GM18517 (cell line): ENCODE measurements at regions not wholly inside any gene's neighbourhood (a gene's known extent, or its start where the extent isn't known, plus 50 kb on each side); places are given as distances from the start of the nearest gene placed in this dataset.

Source experiments
- ATAC-seq: cut with Tn5 transposase; IDR thresholded peaks from one replicate; pipeline ENCODE4 v1.9.1; 2021; ENCODE audit warnings: mild to moderate bottlenecking, moderate library complexity; ENCODE audit not compliant: unreplicated experiment

DNA sequence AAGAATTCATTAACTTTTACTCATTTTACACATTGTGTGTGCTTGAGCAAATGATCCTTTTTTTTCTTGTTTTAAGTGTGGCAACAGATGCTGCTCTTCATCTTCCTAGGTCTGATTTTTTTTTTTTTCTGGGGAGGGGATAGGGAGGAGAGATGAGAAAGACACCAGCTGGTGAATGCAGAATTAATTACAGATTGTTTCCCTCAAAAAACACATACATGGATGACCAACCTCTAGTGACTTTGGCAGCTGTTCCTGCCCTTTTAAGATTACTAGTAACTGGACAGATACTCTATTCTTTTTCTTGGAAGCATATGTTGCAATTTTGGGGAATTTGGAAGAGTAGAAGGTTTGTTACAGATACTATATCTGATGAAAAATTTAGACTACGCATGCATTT lies 103.6 kb upstream of the MYO16 start:
- ATAC-seq: no peak

DNA sequence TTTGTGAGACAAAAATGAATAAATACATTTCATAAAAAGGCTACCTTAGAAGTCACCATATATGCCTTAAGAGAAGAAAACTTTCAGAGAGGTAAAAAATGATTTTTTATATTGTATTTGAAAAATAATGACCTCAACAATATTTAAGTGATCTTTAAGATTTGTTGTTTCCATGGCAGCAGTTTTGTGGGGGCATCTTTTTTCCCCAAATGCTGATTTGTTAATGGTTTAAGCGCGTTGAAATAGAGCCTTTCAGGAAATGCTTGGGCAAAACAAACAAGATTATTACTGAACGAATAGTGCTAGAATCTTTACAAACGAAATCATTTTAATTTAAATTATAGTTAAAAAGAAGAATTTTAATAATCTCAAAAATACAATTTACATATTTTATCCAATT lies 103.1 kb upstream of the MYO16 start:
- no peak for ATAC-seq

DNA sequence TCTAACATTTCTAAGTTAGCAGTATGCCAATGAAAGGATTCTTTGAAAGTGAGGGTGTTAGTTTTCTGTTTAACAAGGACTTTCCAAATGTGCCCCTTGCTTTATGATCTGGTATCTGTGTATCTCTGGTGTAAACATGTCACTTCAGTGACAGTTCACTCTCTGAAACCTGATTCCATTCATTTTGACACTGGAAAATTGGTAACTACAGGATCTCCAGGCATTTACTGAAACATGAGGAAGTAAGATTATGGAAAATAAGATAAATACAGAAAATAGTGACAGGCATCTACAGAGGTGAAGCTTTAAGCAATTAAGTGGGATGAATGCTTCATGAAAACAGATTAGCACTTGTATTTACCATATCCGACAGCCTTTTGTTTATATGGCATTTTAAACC lies 101.6 kb upstream of the MYO16 start:
- no peak for ATAC-seq

DNA sequence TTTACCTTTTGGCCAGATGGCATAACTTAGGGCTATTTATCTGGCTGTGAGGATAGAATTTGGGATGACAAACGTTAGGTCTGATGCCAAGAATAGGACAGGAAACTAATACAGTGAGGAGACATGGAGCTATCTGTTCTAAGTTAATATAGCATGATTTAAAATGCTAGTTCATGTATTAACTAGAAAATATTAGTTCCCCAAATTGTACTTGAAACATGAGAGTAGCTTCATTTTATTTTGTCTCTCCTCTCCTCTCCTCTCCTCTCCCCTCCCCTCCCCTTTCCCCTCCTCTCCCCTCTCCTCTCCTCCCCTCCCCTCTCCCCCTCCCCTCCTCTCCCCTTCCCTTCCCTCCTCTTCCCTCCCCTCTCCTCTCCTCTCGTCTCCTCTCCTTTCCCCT lies 101.1 kb upstream of the MYO16 start:
- no peak for ATAC-seq

DNA sequence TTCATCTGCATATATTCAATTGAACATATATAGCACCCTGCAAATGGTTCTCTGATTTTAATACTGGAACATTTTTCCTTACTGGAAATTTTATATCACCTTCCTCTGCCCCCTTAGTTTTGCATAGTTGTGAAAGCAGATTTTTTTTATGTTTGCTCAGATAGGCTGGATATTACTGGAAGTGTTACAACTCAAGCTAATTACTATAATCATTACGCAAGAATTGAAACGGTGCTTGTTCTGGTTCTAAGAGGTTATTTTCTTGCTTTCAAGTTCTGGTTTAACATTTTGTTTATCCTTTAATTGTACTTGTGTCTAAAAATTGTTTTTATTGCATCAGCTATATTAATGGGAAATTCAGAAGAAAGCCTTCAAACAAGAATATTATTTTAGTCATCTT lies 95.6 kb upstream of the MYO16 start:
- no peak for ATAC-seq

DNA sequence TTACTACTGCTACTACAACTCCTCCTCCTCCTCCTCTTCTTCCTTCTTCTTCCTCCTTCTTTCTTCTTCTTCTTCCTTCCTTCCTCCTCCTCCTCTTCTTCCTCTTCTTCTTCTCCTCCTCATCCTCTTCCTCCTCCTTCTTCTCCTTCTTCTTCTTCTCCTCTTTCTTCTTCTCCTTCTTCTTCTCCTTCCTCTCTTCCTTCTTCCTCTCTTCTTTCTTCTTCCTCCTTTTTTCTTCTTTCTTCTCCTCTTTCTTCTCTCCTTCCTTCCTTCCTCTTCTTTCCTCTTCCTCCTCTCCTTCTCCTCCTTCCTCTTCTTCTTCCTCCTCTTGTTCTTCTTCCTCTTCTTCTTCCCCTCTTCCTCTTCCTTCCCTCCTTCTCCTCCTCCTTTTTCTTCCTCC lies 94.7 kb upstream of the MYO16 start:
- ATAC-seq: no peak

DNA sequence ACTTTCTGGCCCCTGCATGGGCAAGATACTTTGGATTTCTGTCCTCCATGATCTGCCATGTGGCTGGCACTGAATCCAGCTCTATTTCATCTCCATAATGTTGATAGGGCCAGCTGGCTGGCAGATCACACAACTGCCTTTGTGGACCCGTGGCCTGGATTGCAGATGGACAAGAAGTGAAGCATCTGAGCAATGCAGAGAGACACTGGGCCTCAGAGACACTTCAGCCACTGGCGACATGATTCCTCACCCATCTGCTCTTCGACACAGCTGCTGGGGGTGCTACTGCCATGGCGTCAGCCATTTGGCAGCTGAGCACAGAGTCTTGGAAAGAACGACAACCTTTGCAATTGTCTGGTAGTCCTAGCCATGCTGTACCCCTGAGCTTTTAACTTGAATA lies 79.5 kb upstream of the MYO16 start:
- ATAC-seq: no peak

DNA sequence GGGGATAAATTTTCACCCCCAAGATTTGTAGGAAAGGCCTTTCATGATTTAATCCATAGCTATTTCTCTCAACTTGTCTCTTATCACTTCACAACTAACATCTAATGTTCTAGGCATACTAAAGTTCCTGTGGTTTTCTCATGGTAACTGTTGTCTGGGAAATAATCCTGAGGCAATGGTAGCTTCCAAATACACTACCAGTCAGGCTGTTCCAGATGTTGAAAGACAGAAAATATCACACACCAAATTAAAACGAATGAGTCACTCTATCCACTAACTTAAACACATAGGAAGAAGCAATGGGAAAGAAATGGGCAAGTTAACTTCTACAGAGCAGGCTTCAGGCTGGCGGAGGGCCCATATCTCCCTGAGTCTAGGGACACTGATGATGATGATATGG lies 77.7 kb upstream of the MYO16 start:
- no peak for ATAC-seq

DNA sequence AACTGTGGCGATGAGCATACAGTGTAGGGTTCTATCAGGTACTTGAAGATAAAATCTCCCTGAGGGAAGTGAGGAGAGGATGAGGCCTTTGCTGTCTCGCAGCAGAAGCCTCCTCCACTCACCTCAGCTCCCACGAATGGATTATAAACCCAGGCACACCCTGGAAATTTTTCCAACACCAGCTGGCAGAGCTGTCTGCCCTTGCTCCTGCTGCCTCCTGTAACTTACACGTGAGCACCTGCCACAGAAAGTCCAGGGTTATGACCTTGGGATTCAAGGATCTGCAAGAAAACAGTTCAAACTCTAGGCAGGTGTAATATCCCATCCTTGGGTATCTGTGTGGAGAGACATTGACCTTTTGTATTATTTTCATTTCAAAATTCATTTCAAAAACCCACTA lies 70.9 kb upstream of the MYO16 start:
- no peak for ATAC-seq

DNA sequence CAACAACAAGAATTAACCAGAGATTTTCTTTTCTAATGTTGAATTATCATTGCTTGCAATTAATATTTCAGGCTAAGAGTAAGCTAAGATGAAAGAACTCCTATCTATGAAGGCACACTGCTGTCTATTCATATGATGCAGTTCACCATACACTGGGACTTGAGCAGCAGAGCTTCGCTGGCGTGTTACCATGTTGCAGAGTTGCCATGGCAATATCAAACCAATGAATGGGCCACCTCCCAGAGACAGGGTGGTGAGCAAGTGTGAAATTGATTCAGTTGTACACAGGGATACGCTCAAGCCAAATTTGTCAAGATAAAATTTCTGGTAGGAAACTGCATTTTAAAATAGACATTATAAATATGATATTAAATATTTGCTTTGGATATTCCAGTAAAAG lies 69.3 kb upstream of the MYO16 start:
- no peak for ATAC-seq

DNA sequence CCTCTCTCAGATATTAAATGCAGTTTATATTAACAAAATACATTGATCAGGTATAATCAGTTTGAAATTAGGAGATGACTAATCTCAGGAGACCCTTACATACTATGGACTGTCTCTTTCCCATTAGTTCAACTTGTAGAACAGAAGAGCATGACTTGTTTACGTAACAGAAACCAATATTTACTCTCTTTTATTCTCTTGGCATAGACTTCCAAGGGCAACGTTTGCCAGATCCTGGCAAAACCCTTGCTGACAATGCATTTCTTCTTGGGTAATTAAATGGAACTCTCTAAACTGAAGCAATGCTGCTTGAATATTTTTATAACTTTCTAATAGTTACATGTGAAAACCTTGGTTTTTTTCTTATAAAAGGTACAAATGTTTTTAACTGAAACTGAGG lies 68.3 kb upstream of the MYO16 start:
- ATAC-seq: no peak

DNA sequence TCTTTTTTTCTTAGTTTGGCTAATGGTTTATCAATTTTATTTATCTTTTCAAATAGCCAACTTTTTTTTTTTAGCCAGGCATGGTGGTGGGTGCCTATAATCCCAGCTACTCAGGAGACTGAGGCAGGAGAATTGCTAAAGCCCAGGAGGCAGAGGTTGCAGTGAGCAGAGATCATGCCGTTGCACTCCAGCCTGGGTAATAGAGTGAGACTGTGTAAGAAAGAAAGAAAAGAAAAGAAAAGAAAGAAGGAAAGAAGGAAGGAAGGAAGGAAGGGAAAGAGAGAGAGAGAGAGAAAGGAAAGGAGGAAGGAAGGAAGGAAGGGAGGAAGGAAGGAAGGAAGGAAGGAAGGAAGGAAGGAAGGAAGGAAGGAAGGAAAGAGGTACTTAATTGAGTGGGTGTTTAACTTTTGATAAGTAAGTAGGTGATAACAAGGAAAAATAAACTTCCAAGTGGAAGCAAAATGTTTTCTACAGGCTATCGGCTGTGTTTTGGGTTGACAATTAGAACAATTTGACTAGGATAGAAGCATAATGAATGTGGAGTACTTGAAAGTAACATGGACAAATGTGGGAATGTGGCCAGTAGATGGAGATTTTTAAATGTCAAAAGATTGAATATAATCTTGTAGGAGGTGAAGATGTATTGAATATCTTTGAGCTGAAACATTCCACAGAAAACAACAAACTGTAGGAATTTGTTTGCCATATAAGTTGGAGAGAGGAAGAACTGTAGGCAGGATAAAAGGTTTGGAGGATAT lies 62.8 kb upstream of the MYO16 start:
- no peak for ATAC-seq

DNA sequence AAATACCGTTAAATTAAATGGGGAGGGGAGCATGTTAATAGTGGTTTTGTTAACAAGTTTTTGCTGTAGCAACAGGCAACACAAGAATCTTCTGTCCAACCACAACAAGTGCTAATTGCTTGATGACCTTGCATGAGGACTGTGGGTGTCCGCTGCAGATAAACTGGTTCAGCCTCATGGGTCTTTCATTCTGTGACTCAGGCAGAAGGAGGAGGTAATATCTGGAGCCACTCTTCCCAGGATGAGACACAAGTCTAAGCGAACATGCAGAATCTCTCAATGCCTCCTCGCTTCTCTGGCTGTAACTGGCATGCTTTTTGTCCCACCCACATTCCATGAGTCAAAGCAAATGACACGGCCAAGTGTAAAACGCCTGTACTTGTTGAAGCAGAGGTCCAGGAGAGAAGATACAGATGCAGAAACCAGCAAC lies 56.6 kb upstream of the MYO16 start:
- no peak for ATAC-seq

DNA sequence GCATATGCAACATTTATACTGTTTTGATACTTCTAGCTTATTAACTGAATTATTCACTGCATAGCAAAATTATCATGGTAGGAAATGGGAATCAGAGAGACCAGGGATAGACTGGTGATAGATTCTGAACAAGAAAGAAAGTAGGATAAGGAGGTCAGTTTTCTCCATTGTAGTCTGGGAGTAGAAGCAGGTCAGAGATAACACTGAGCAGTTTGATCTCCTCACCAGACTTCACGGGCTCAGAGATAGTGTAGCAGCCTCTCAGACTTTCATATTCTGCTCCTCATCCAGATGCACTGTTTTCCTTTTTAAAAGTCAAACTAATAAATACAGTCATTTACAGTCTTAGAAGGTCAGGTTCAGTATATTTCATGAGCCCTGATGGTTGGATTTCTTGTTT lies 56.0 kb upstream of the MYO16 start:
- ATAC-seq: no peak

DNA sequence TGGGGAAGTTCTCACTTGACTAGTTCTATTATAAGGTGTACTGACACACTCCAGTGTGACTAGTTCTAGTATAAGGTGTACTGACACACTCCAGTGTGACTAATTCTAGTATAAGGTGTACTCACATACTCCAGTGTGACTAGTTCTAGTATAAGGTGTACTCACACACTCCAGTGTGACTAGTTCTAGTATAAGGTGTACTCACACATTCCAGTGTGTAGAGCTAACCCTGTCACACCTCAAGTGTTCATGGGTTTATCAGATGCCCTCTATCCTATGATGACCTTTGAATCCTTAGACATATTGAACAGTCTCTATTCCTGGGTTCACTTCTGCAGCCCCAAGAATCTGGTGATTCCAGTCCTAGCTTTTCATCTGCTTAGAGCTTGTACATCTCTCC lies 54.6 kb upstream of the MYO16 start:
- ATAC-seq: no peak

DNA sequence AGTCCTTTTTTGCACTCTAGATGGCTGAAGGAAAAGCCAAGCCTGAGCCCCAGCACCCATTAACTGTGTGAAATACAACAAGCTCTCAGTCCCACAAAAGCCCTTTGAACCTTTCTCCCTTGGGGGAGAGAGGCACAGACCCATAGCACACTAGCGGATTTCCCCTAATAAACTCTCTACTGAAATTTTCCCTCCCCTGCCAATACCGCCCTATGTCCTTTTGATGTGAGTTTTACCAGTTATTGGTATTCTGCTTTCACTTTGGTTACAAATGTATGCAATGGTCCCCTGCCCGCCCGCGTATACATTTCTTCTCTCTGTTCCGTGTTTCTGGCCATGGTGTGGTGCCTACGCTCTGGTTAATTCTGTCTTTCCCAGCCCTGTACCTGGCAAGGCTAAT lies 54.0 kb upstream of the MYO16 start:
- ATAC-seq: no peak
